Ishikawa (cell line): ENCODE measurements at regions not wholly inside any gene's neighbourhood (a gene's known extent, or its start where the extent isn't known, plus 50 kb on each side); places are given as distances from the start of the nearest gene placed in this dataset.

Experiments
- CEBPB ChIP-seq: IDR thresholded peaks from 2 replicates; pipeline ENCODE4 v1.6.1; 2012
- CREB1 ChIP-seq: IDR thresholded peaks from 2 replicates; pipeline ENCODE4 v1.6.1; 2012; ENCODE audit warnings: low read depth
- EGR1 ChIP-seq: IDR thresholded peaks from 2 replicates; pipeline ENCODE4 v1.6.1; 2012
- EP300 ChIP-seq: IDR thresholded peaks from 2 replicates; pipeline ENCODE4 v1.6.1; 2012; ENCODE audit warnings: borderline replicate concordance
- FOXM1 ChIP-seq: IDR thresholded peaks from 2 replicates; pipeline ENCODE4 v1.6.1; 2012; ENCODE audit warnings: low read depth, borderline replicate concordance
- NFIC ChIP-seq: IDR thresholded peaks from 2 replicates; pipeline ENCODE4 v1.6.1; 2012
- RAD21 ChIP-seq: IDR thresholded peaks from 2 replicates; pipeline ENCODE4 v1.6.1; 2012; ENCODE audit warnings: low read depth
- TAF1 ChIP-seq: IDR thresholded peaks from 2 replicates; pipeline ENCODE4 v1.6.1; 2012; ENCODE audit warnings: low read depth, mild to moderate bottlenecking
- TCF12 ChIP-seq: IDR thresholded peaks from 2 replicates; pipeline ENCODE4 v1.6.1; 2012; ENCODE audit warnings: low read depth
- TEAD4 ChIP-seq: IDR thresholded peaks from 2 replicates; pipeline ENCODE4 v1.6.1; 2012
- YY1 ChIP-seq: IDR thresholded peaks from 2 replicates; pipeline ENCODE4 v1.6.1; 2012; ENCODE audit warnings: low read depth
- ZBTB7A ChIP-seq: IDR thresholded peaks from 2 replicates; pipeline ENCODE4 v1.6.1; 2012; ENCODE audit warnings: low read depth
- TF ChIP-seq, protein P1 (sequence below): IDR thresholded peaks from 2 replicates; pipeline ENCODE4 v1.6.1; 2012
- TF ChIP-seq, protein P2 (sequence below): IDR thresholded peaks from 2 replicates; pipeline ENCODE4 v1.6.1; 2012; ENCODE audit warnings: low read depth, mild to moderate bottlenecking
- TF ChIP-seq, protein P3 (sequence below): IDR thresholded peaks from 2 replicates; pipeline ENCODE4 v1.6.1; 2012

DNA sequence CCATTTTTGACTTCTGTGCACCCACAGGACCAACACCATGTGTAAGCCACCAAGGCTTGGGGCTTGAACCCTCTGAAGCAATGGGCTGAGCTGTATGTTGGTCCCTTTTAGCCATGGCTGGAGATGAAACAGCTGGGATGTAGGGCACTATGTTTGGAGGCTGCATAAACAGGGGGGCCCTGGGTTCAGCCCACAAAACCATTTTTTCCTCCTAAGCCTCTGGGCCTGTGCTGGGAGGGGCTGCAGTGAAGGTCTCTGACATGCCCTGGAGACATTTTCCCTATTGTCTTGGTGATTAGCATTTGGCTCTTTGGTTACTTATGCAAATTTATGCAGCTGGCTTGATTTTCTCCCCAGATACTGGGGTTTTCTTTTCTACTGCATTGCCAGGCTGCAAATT lies 144.9 kb downstream of the ZNF326 start:
- TF ChIP-seq CEBPB (no peak), EP300 (no peak), RAD21 (no peak), TCF12 (no peak), ZBTB7A (no peak), TEAD4 (no peak), TAF1 (no peak), FOXM1 (no peak), EGR1 (no peak), CREB1 (no peak), NFIC (no peak), YY1 (no peak)
- TF ChIP-seq, protein P1, sequence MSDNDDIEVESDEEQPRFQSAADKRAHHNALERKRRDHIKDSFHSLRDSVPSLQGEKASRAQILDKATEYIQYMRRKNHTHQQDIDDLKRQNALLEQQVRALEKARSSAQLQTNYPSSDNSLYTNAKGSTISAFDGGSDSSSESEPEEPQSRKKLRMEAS = no peak
- TF ChIP-seq, protein P2, sequence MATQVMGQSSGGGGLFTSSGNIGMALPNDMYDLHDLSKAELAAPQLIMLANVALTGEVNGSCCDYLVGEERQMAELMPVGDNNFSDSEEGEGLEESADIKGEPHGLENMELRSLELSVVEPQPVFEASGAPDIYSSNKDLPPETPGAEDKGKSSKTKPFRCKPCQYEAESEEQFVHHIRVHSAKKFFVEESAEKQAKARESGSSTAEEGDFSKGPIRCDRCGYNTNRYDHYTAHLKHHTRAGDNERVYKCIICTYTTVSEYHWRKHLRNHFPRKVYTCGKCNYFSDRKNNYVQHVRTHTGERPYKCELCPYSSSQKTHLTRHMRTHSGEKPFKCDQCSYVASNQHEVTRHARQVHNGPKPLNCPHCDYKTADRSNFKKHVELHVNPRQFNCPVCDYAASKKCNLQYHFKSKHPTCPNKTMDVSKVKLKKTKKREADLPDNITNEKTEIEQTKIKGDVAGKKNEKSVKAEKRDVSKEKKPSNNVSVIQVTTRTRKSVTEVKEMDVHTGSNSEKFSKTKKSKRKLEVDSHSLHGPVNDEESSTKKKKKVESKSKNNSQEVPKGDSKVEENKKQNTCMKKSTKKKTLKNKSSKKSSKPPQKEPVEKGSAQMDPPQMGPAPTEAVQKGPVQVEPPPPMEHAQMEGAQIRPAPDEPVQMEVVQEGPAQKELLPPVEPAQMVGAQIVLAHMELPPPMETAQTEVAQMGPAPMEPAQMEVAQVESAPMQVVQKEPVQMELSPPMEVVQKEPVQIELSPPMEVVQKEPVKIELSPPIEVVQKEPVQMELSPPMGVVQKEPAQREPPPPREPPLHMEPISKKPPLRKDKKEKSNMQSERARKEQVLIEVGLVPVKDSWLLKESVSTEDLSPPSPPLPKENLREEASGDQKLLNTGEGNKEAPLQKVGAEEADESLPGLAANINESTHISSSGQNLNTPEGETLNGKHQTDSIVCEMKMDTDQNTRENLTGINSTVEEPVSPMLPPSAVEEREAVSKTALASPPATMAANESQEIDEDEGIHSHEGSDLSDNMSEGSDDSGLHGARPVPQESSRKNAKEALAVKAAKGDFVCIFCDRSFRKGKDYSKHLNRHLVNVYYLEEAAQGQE = no peak
- TF ChIP-seq, protein P3, sequence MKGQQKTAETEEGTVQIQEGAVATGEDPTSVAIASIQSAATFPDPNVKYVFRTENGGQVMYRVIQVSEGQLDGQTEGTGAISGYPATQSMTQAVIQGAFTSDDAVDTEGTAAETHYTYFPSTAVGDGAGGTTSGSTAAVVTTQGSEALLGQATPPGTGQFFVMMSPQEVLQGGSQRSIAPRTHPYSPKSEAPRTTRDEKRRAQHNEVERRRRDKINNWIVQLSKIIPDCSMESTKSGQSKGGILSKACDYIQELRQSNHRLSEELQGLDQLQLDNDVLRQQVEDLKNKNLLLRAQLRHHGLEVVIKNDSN = no peak

DNA sequence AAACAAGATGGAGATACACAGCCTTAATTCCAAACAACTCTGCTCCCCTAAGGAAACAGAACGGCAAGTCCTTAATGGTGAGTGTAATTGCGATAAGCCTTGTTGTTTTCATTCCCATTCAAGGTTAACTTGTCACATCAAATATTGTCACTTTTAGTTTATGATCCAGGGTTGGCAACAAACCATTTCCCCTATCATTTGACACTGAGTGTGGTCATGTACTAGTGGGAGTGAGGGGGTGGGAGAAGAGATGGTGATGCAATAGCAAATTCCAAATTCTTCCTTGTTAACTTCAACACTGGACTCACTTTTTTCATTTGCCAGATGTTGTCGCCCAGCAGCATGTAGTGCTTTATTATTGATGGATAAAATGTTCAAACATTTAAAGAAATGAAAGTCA lies 140.4 kb downstream of the ZNF326 start:
- no peak for TF ChIP-seq TAF1
- TF ChIP-seq FOXM1 = no peak
- TF ChIP-seq, protein P2 = no peak
- TF ChIP-seq RAD21 = no peak
- TF ChIP-seq TEAD4 = no peak
- no peak for TF ChIP-seq CREB1
- no peak for TF ChIP-seq NFIC
- TF ChIP-seq ZBTB7A = no peak
- no peak for TF ChIP-seq TCF12
- TF ChIP-seq EGR1 = no peak
- no peak for TF ChIP-seq EP300
- no peak for TF ChIP-seq CEBPB
- no peak for TF ChIP-seq YY1
- TF ChIP-seq, protein P1 = no peak

DNA sequence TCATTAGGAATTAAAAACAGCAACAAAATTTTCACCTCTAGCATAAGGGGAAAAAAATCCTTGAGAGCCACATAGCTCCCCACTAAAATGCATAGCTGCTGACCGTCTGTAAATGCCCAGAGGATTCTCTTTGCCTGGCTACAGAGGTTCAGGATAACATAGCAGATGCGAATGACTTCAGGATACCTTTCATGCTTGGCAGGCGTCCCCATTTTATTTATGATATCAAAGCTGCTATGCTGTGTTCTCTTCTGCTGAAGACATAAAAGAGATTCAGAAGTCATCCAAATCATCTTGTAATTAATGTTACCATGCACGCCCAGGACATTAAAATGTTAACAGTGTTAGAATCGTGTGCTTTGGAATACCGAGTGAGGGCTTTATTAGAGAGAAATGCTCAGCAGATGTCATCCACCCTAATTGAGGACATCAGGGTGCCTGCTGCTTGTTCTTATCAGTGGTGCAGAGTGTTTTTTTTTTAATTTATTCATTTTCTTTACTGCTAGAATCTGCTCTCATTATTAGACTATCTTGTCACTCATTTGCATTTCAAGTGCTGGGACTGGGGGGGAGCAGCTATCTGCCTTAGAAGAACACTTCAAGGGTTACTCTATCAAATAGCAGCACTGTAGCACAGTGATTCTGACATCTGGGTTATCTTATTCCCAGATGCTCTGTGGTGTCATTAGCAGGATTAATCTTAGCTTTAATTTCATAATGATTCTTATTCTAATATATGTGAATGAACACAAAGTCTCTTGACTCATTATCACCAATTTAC lies 139.5 kb downstream of the ZNF326 start:
- TF ChIP-seq NFIC (no peak), YY1 (no peak), FOXM1 (no peak), TAF1 (no peak), CEBPB (no peak), ZBTB7A (no peak), TCF12 (no peak), EGR1 (no peak), RAD21 (no peak), CREB1 (no peak), TEAD4 (no peak), EP300 (no peak)
- TF ChIP-seq, protein P3 = no peak
- TF ChIP-seq, protein P2 = no peak
- TF ChIP-seq, protein P1 = no peak

DNA sequence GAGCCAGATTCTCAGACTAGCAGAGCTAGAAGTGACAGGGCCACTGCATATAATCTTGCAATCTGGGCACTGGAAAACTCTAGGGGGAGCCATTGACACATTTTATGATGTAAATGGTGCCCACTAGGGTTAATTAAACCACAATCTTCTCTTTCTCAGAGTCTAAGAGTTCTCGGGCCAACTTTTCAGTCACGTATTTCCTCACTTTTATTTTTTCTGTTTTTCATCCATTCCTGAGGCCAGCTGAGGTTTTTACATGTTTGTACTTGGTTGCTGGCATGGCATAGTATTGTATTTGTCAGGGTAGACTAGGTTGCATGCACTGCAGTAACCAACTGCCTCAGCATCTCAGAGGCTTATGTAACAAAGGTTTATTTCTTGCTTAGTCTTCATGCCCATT lies 138.2 kb downstream of the ZNF326 start:
- TF ChIP-seq RAD21 (peak; percentile 70), EGR1 (no peak), ZBTB7A (no peak)
